ENCODE measurements at regions not wholly inside any gene's neighbourhood (a gene's known extent, or its start where the extent isn't known, plus 50 kb on each side); places are given as distances from the start of the nearest gene placed in this dataset.

DNA sequence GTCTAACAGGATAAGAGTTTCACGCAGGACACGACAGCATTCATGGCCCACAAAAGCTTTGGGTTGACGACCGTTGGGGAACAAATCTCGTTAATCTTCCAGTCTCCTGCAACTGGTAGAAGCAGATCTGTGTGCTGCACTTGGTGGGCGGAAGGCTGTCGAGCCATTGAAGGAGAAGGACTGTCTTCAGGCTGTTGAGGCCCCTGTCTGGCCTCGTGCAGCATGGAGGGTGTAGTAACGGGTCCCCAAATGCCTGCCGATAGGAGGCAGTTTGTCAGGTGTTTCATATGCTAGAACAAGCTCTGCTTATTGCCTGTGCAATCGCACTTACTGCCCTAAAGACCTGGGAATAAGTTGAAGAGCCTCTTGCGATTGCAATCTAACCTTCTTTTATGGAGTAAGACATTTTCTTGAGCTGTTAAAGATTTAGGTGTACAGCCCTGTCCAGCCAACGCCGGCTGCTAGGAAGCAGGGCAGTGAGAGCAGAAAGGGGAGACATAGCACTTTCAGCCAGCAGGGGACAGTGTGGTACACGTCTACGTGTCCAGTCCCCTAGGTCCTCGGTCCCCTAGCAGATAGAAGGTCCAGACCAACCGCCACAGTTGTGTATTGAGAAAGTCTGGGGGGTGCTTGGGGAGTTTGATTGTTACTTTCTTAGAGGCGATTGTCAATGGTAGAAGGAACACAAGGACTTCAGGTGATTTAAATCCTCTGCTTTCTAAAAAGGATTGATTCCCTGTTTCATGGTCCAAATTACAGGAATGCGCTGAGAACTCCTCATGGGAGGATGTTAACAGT is 102.3 kb upstream of the TMPRSS2 start:
- TF ChIP-seq, protein P1, sequence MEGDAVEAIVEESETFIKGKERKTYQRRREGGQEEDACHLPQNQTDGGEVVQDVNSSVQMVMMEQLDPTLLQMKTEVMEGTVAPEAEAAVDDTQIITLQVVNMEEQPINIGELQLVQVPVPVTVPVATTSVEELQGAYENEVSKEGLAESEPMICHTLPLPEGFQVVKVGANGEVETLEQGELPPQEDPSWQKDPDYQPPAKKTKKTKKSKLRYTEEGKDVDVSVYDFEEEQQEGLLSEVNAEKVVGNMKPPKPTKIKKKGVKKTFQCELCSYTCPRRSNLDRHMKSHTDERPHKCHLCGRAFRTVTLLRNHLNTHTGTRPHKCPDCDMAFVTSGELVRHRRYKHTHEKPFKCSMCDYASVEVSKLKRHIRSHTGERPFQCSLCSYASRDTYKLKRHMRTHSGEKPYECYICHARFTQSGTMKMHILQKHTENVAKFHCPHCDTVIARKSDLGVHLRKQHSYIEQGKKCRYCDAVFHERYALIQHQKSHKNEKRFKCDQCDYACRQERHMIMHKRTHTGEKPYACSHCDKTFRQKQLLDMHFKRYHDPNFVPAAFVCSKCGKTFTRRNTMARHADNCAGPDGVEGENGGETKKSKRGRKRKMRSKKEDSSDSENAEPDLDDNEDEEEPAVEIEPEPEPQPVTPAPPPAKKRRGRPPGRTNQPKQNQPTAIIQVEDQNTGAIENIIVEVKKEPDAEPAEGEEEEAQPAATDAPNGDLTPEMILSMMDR (IDR thresholded peaks at IDR 0.05; ENCODE audit: insufficient read depth, missing control alignments) = peak; percentile 30
- FAIRE-seq = no peak
- no peak for DNase-seq (ENCODE audit: insufficient read length, low spot score)

DNA sequence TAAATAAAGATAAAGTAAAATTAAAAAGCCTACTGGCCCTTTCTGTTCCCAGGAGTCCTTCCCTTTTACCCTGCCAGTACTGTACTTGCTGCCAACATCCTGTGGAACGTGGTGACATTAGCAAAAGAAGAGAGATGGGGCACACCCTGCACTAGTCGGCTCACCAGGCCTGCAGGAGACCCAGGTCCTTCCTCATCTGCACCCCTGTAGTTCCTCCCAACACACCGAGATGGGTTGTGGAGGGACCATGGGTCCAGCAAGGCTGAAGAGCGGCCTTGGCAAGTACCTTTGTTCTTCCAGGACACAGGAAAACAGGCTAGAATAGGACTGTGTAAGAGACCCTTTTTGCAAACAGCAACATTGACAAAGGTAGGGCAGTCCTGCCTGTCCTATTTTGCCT is 98.7 kb upstream of the TMPRSS2 start:
- DNase-seq (ENCODE audit: insufficient read length, low spot score) (no peak), FAIRE-seq (no peak)
- TF ChIP-seq, protein P1 (IDR thresholded peaks at IDR 0.05; ENCODE audit: insufficient read depth, missing control alignments) = no peak

DNA sequence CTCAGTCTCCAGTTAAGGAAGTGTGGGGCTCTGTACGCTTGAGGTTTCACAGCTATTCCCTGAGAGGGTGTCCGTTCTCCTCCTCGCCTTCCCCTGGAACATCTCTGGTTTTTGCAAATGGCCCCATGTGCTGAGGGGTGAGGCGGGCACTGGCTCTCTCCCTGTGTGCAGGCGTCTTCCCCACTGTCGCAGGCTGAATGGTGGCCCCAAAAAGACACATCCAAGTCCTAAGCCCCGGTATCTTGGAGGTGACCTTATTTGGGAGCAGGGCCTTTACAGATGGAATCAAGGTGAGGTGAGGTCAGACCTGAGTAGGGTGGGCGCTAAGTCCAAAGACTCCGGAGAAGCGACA is 98.0 kb upstream of the TMPRSS2 start:
- TF ChIP-seq, protein P1 (IDR thresholded peaks at IDR 0.05; ENCODE audit: insufficient read depth, missing control alignments) = no peak
- DNase-seq (ENCODE audit: insufficient read length, low spot score) (no peak), FAIRE-seq (no peak)

DNA sequence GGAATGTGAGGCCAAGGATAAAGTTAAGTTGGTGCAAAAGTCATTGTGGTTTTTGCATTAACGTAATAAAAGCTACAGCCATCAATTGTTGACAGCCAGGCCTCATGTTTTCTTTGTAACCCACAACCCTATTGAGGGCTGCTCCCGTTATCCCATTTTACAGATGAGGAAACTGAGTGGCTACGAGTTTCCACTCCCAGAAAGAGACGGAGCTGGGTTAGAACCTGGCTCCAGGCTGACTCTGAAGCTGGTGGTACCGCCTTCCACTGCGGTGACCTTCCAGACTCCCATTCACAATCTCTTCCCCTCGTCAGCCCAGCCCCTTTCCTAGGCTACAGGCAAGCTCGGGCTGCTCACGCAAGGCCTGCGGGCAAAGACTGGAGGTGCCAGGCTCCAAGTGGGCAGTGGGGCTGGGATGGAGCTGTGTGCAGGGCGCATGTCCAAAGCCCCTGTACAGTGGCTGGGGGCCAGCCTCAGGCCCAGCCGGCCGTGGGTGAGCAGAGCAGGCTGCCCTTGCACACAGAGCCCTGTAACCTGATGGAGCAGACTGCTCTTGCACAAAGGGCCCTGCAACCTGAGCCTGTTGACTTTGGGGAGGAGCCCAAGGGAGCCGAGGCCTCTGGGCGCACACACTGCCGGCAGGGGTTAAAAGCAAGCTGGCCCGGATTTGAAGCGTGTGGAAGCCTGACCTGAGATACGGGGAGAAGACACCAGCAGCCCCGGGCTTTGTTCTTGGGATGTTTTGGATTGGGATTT is 97.4 kb upstream of the TMPRSS2 start:
- FAIRE-seq = no peak
- DNase-seq (ENCODE audit: insufficient read length, low spot score) = no peak
- TF ChIP-seq, protein P1 (IDR thresholded peaks at IDR 0.05; ENCODE audit: insufficient read depth, missing control alignments) = no peak

DNA sequence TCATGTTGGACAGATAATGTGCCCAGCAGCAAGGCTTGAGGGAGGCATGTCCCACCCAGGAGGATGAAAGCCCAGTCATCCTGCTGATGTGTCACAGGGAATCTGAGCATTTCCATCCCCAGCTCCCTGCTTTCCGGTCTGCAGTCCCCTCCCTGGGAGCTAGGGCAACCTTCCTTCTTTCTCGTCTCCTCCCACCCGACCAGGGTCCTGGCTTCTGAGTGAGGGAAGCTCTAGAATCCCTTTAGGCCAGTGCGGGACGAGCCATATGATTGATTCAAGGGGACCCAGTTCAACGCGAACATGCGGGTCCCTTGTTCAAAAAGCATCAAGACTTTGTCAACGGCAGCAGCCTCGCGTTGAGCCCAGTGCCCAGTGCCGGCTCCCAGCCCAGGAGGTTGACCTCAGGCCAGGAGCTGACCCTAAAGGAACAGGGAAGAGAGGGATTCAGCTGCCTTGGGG is 96.7 kb upstream of the TMPRSS2 start:
- no peak for DNase-seq (ENCODE audit: insufficient read length, low spot score)
- TF ChIP-seq, protein P1 (IDR thresholded peaks at IDR 0.05; ENCODE audit: insufficient read depth, missing control alignments) = no peak
- no peak for FAIRE-seq

DNA sequence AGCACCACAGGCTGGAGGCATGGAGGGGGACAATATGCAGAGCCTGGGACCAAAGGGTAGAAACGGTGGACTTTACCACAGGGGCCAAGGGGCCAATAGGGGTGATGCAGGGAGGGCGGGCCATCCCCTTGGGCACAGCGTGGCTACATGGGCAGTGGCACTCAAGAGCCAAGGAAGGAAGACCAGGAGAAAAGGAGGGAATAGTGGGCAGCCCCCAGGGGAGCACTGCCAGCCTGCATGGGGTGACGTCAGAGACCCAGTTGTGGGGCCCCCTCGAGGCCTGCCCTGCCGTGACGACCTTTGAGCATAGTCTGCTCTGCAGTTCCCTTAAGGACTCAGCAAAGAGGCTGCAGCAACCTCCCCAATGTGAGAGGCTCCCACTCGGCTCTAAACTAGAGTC is 95.5 kb upstream of the TMPRSS2 start:
- TF ChIP-seq, protein P1 (IDR thresholded peaks at IDR 0.05; ENCODE audit: insufficient read depth, missing control alignments) = no peak
- FAIRE-seq = no peak
- DNase-seq (ENCODE audit: insufficient read length, low spot score) = no peak

DNA sequence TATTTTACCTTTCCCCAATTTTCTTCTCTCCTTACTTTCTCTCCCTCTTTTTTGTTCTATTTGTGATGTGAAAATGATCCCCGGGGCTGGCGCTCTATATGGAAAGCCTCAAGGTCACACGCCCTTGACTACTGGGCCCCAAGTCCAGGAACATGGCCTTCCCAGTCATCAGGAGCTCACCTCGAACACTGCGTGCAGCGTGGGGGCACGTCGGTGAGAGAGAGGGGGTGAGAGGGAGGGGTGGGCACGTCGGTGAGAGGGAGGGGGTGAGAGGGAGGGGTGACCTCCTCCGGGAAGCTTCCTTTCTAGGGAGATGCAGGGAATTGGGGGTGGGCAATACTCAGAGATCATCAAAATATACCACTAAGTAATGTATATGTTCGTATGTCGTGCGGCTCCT is 94.6 kb upstream of the TMPRSS2 start:
- TF ChIP-seq, protein P1 (IDR thresholded peaks at IDR 0.05; ENCODE audit: insufficient read depth, missing control alignments) = no peak
- FAIRE-seq (no peak), DNase-seq (ENCODE audit: insufficient read length, low spot score) (no peak)

Data from D721Med (cell line).